Tibial nerve (tissue), 4 donors: ENCODE measurements at regions not wholly inside any gene's neighbourhood (a gene's known extent, or its start where the extent isn't known, plus 50 kb on each side); places are given as distances from the start of the nearest gene placed in this dataset.

Experiments
- DNase-seq, 2 donors: peaks; one replicate each; pipeline ENCODE4 v3.0.0-alpha.2; 2019; ENCODE audit warnings: low spot score in 2 of 2
- H3K27ac ChIP-seq, 4 donors: fragments of 200-600 bp; sonication (generic) in 3 of 4; one replicate each; pipeline ENCODE4 v1.5.1; 2017 to 2019; ENCODE audit warnings: mild to moderate bottlenecking in 1 of 4
- H3K27me3 ChIP-seq, 2 donors: fragments of 200-600 bp; sonication (generic) in 1 of 2; one replicate each; pipeline versions ENCODE4 v1.5.1 to v1.6.0; 2017 to 2019
- H3K36me3 ChIP-seq, 3 donors: fragments of 200-600 bp; sonication (generic); one replicate each; pipeline ENCODE4 v1.5.1; 2018 to 2019
- H3K4me1 ChIP-seq, 4 donors: fragments of 200-600 bp; sonication (generic) in 3 of 4; one replicate each; pipeline ENCODE4 v1.5.1; 2017 to 2019
- H3K4me3 ChIP-seq, 4 donors: fragments of 200-600 bp; sonication (generic) in 3 of 4; one replicate each; pipeline ENCODE4 v1.5.1; 2017 to 2019; ENCODE audit warnings: mild to moderate bottlenecking in 1 of 4, moderate library complexity in 1 of 4
- H3K9me3 ChIP-seq, 4 donors: fragments of 200-600 bp; sonication (generic) in 3 of 4; one replicate each; pipeline ENCODE4 v1.5.1; 2017 to 2019
- EP300 ChIP-seq, 2 donors: sonication (generic); formaldehyde crosslinking; IDR thresholded peaks; one replicate each; pipeline ENCODE4 v1.6.1; 2017; ENCODE audit warnings: antibody characterized with exemption in 2 of 2, mild to moderate bottlenecking in 1 of 2
- POLR2A ChIP-seq, 2 donors: fragments of 450-650 bp; IDR thresholded peaks; one replicate each; pipeline ENCODE4 v1.6.1; 2017; ENCODE audit warnings: antibody characterized with exemption in 2 of 2, mild to moderate bottlenecking in 2 of 2, moderate library complexity in 2 of 2
- WGBS, 2 donors: methylation state at CpG; one replicate each; pipeline ENCODE4 v1.1.5; 2018; 5-methylcytosine and 5-hydroxymethylcytosine counted together
- TF ChIP-seq, protein P1 (sequence below), 5 experiments: fragments of 200-600 bp in 3 of 5; fragments of 450-650 bp in 2 of 5; sonication (generic) in 3 of 5; IDR thresholded peaks; one replicate each; pipeline ENCODE4 v1.5.1; 2016 to 2019; ENCODE audit warnings: antibody characterized with exemption in 5 of 5, mild to moderate bottlenecking in 3 of 5, moderate library complexity in 2 of 5

DNA sequence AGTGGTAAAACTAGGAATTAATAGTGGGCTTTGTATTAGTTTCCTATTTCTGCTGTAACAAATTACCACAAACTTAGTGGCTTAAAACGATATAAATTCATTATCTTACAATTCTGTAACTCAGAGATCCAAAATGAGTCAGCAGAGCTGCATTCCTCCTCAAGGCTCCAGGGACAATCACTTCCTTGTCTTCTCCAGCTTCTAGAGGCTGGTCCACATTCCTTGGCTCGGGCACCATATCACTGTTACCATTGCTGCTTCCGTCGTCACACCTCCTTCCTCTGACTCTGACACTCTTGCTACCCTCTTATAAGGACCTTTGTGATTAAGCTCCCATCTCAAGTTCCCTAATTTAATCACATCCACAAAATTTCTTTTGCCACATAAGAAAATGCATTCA is 567.8 kb upstream of the KLHL29 start:
- no peak overlapping the region for H3K4me3 ChIP-seq
- H3K4me1 ChIP-seq: peaks cover 0 to 17% (median 0%) of the 10 kb centered on the region in 4 donors
- H3K27ac ChIP-seq: peak overlapping the region in 2 of 4 donors; percentile 26 to 29
- DNase-seq: no peak
- H3K9me3 ChIP-seq: no peaks in the 10 kb centered on the region
- TF ChIP-seq, protein P1, sequence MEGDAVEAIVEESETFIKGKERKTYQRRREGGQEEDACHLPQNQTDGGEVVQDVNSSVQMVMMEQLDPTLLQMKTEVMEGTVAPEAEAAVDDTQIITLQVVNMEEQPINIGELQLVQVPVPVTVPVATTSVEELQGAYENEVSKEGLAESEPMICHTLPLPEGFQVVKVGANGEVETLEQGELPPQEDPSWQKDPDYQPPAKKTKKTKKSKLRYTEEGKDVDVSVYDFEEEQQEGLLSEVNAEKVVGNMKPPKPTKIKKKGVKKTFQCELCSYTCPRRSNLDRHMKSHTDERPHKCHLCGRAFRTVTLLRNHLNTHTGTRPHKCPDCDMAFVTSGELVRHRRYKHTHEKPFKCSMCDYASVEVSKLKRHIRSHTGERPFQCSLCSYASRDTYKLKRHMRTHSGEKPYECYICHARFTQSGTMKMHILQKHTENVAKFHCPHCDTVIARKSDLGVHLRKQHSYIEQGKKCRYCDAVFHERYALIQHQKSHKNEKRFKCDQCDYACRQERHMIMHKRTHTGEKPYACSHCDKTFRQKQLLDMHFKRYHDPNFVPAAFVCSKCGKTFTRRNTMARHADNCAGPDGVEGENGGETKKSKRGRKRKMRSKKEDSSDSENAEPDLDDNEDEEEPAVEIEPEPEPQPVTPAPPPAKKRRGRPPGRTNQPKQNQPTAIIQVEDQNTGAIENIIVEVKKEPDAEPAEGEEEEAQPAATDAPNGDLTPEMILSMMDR (IDR thresholded peaks at IDR 0.05): no peak
- peak in 1 of 2 donors; percentile 46 for TF ChIP-seq EP300 (IDR thresholded peaks at IDR 0.05)
- no peaks in the 10 kb centered on the region for H3K36me3 ChIP-seq
- H3K27me3 ChIP-seq: no peaks in the 10 kb centered on the region
- WGBS, 2 donors: 7 to 21% methylated on average over 4 of the region's 4 CpGs

DNA sequence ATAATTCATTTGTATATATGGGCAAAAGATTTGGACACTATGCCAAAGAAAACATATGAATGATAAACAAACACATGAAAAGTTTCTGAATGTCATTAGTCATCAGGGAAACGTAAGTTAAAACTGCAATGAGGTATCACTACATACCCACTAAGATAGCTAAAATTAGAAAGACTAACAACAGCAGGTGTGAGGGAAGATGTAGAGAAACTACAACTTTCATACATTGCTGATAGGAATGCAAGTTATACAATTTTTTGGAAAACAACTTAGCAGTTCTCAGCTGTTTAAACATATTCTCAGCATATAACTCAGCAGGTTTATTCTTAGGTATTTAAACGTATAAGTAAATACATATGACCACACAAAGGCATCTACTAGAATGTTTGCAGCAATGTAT is 563.5 kb upstream of the KLHL29 start:
- no peak for DNase-seq
- Histone ChIP-seq H3K27me3 (no peaks in the 10 kb centered on the region), H3K4me3 (no peak overlapping the region), H3K9me3 (no peaks in the 10 kb centered on the region), H3K27ac (no peak overlapping the region), H3K36me3 (no peaks in the 10 kb centered on the region), H3K4me1 (peaks cover 0 to 7% (median 0%) of the 10 kb centered on the region in 4 donors)
- WGBS, 2 donors: 51 to 58% methylated on average over 2 of the region's 2 CpGs
- TF ChIP-seq, protein P1 (IDR thresholded peaks at IDR 0.05): no peak
- TF ChIP-seq POLR2A (IDR thresholded peaks at IDR 0.05) (no peak), EP300 (IDR thresholded peaks at IDR 0.05) (no peak)

DNA sequence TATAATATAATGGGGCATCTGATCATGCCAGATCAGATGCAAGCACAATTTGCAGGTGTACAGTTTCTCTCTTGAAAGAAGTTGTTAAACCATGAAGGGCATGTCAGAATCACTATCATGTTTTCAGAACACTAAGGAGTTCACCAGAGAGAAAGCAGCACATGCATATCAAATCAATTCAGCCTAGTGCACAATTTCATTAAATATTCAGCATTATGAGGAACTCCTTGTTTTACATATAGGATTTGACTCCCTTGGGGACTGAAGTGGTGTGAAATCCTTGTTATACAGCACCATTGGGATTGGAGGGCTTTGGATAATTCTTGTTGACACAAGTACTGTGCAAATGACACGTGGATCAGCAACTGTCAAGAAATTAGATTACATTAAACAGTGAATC is 562.1 kb upstream of the KLHL29 start:
- TF ChIP-seq POLR2A (IDR thresholded peaks at IDR 0.05): no peak
- no peak for TF ChIP-seq EP300 (IDR thresholded peaks at IDR 0.05)
- TF ChIP-seq, protein P1 (IDR thresholded peaks at IDR 0.05): no peak
- Histone ChIP-seq H3K27ac (no peak overlapping the region), H3K27me3 (no peaks in the 10 kb centered on the region), H3K36me3 (no peaks in the 10 kb centered on the region), H3K9me3 (no peaks in the 10 kb centered on the region), H3K4me3 (no peak overlapping the region), H3K4me1 (no peaks in the 10 kb centered on the region)
- no peak for DNase-seq
- 76 to 90% methylated on average over 1 of the region's 1 CpG for WGBS, 2 donors

DNA sequence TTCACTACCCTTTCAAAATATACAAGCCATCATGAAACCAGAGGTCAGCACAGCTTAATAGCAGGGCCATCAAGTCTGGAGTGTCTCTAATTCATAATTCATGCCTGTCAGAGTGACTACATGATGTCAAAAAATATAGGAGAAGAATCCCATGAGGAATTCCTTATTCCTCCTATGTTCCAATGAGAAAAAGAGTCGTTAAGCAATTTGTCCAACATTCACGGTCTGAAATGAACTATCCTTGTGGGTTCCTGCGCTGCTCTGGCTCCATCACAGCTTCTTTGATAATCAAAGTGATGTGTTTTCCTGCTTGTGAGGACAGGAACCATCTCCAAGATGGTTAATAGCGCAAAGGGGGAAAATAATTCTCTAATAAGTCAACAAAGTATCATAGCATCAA is 560.4 kb upstream of the KLHL29 start:
- Histone ChIP-seq H3K9me3 (no peaks in the 10 kb centered on the region), H3K27me3 (no peaks in the 10 kb centered on the region), H3K4me1 (no peaks in the 10 kb centered on the region), H3K27ac (no peak overlapping the region), H3K36me3 (no peaks in the 10 kb centered on the region), H3K4me3 (no peak overlapping the region)
- WGBS, 2 donors: 94 to 96% methylated on average over 4 of the region's 4 CpGs
- no peak for DNase-seq
- TF ChIP-seq EP300 (IDR thresholded peaks at IDR 0.05): no peak
- TF ChIP-seq, protein P1 (IDR thresholded peaks at IDR 0.05): no peak
- TF ChIP-seq POLR2A (IDR thresholded peaks at IDR 0.05): no peak

DNA sequence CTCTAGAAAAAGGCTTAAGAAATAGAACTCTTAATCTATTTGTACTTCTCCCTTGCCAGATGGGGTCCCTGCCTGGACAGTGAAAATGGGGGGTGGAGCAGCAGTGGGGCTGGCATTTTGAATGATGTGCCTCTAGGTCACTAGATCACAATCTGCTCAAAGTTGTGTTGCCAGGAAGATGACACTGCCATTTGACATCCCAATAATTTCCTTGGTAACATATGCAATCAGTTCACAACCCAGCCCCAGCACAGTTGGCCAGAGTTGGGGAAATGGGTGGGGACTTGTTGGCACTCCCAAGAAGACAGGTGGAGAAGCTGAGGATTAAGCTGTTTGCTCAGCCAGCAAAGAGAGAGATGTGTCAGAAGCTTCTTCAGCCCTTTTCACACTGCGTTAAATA is 558.3 kb upstream of the KLHL29 start:
- TF ChIP-seq, protein P1 (IDR thresholded peaks at IDR 0.05): no peak
- TF ChIP-seq EP300 (IDR thresholded peaks at IDR 0.05) (no peak), POLR2A (IDR thresholded peaks at IDR 0.05) (no peak)
- WGBS, 2 donors: 88 to 97% methylated on average over 1 of the region's 1 CpG
- DNase-seq: no peak
- Histone ChIP-seq H3K27me3 (no peaks in the 10 kb centered on the region), H3K9me3 (no peaks in the 10 kb centered on the region), H3K4me3 (no peak overlapping the region), H3K27ac (no peak overlapping the region), H3K4me1 (no peaks in the 10 kb centered on the region), H3K36me3 (no peaks in the 10 kb centered on the region)
